ENCODE measurements at regions not wholly inside any gene's neighbourhood (a gene's known extent, or its start where the extent isn't known, plus 50 kb on each side); places are given as distances from the start of the nearest gene placed in this dataset.

- Histone ChIP-seq H3K36me3 (ENCODE audit: control insufficient read depth, insufficient read depth, low read length) (no peaks in the 10 kb centered on the region), H3K9me3 (ENCODE audit: control insufficient read depth, insufficient read depth, low read depth, low read length) (no peaks in the 10 kb centered on the region), H3K4me1 (ENCODE audit: control insufficient read depth, insufficient read depth, low read length) (no peaks in the 10 kb centered on the region), H3K27me3 (ENCODE audit: control insufficient read depth, insufficient read depth, low read length) (no peaks in the 10 kb centered on the region), H3K27ac (ENCODE audit: low read length) (no peak overlapping the region), H3K4me3 (ENCODE audit: low read depth in 2 of 2, low read length in 2 of 2) (no peak overlapping the region)
- intact Hi-C loops (cut with micrococcal nuclease; ENCODE audit: unreplicated experiment) (no loop called here), in situ Hi-C loops (cut with HindIII; ENCODE audit: low pct_unique_long_range_greater_than_20kb, low sequenced_read_pairs) (no loop called here)
- CTCF ChIA-PET, result interaction anchor here (0.6 kb wide), 1 partner anchor 12 kb away, joined by 3 read pairs; no protein-coding TSS in a partner anchor
- ATAC-seq, result no peak
- TF ChIP-seq POLR2AphosphoS5 (IDR thresholded peaks at IDR 0.05; ENCODE audit: low read depth, low read length) (no peak), REST (IDR thresholded peaks at IDR 0.05; ENCODE audit: insufficient read depth in 1 of 2, low read depth in 2 of 2, low read length in 1 of 2) (no peak), TCF7L2 (IDR thresholded peaks at IDR 0.05; ENCODE audit: low read depth, low read length) (no peak), SIN3A (IDR thresholded peaks at IDR 0.05; ENCODE audit: borderline replicate concordance, insufficient read depth, low read depth, low read length) (no peak), CTCF (IDR thresholded peaks at IDR 0.05) (no peak)
- BruUV-seq (replicated peaks), result no TSS peak
- DNase-seq (ENCODE audit: low read depth, low spot score), result no peak
- POLR2A ChIA-PET, result interaction anchor here (1.1 kb wide), 1 partner anchor 26 kb away, joined by 4 read pairs; no protein-coding TSS in a partner anchor
Measured at GRCh38 chr1:213329406-213330008, 278.5 kb downstream of the RPS6KC1 start.

- Histone ChIP-seq H3K27ac (ENCODE audit: low read length) (no peak overlapping the region), H3K9me3 (ENCODE audit: control insufficient read depth, insufficient read depth, low read depth, low read length) (no peaks in the 10 kb centered on the region), H3K36me3 (ENCODE audit: control insufficient read depth, insufficient read depth, low read length) (no peaks in the 10 kb centered on the region), H3K4me3 (ENCODE audit: low read depth in 2 of 2, low read length in 2 of 2) (no peak overlapping the region), H3K27me3 (ENCODE audit: control insufficient read depth, insufficient read depth, low read length) (no peaks in the 10 kb centered on the region), H3K4me1 (ENCODE audit: control insufficient read depth, insufficient read depth, low read length) (no peaks in the 10 kb centered on the region)
- intact Hi-C loops (cut with micrococcal nuclease; ENCODE audit: unreplicated experiment), result no loop called here
- TF ChIP-seq TCF7L2 (IDR thresholded peaks at IDR 0.05; ENCODE audit: low read depth, low read length) (no peak), SIN3A (IDR thresholded peaks at IDR 0.05; ENCODE audit: borderline replicate concordance, insufficient read depth, low read depth, low read length) (no peak), REST (IDR thresholded peaks at IDR 0.05; ENCODE audit: insufficient read depth in 1 of 2, low read depth in 2 of 2, low read length in 1 of 2) (no peak), CTCF (IDR thresholded peaks at IDR 0.05) (no peak), POLR2AphosphoS5 (IDR thresholded peaks at IDR 0.05; ENCODE audit: low read depth, low read length) (no peak)
- ChIA-PET POLR2A (interaction anchor here (1.1 kb wide), 1 partner anchor 27 kb away, joined by 4 read pairs; no protein-coding TSS in a partner anchor), CTCF (interaction anchor here (0.6 kb wide), 1 partner anchor 11 kb away, joined by 3 read pairs; no protein-coding TSS in a partner anchor)
- BruUV-seq (replicated peaks), result no TSS peak
- ATAC-seq (no peak), DNase-seq (ENCODE audit: low read depth, low spot score) (no peak)
- in situ Hi-C loops (cut with HindIII; ENCODE audit: low pct_unique_long_range_greater_than_20kb, low sequenced_read_pairs), result no loop called here
Measured at GRCh38 chr1:213330281-213330680, 279.2 kb downstream of the RPS6KC1 start.

Data from Panc1 (cell line).